Suppressor macrophage treated with lipopolysaccharide for 1 hour (primary cell): ENCODE measurements at regions not wholly inside any gene's neighbourhood (a gene's known extent, or its start where the extent isn't known, plus 50 kb on each side); places are given as distances from the start of the nearest gene placed in this dataset.

ENCODE experiments used
- DNase-seq, 3 donors: peaks; one replicate each; pipeline ENCODE4 v3.0.0-alpha.2; 2020 to 2022

- DNase-seq, result no peak
Measured at GRCh38 chr1:50292276-50292675, 131.0 kb downstream of the DMRTA2 start.

GRCh38 chr1:50289495-50289894, 133.7 kb downstream of the DMRTA2 start:
- no peak for DNase-seq

- no peak for DNase-seq
Measured at GRCh38 chr1:50285994-50286393, 137.2 kb downstream of the DMRTA2 start.

GRCh38 chr1:50279622-50280330, 143.5 kb downstream of the DMRTA2 start:
- peak in 2 of 3 donors; percentile 21 to 41 for DNase-seq

- no peak for DNase-seq
Measured at GRCh38 chr1:50278961-50279360, 144.3 kb downstream of the DMRTA2 start.

GRCh38 chr1:50278410-50278809, 144.8 kb downstream of the DMRTA2 start:
- DNase-seq, result no peak

GRCh38 chr1:50275566-50275965, 147.7 kb downstream of the DMRTA2 start:
- no peak for DNase-seq

- no peak for DNase-seq
Measured at GRCh38 chr1:50272912-50273311, 150.3 kb downstream of the DMRTA2 start.

- DNase-seq, result peak; percentile 53 to 73 (median 61)
Measured at GRCh38 chr1:50271968-50272578, 151.2 kb downstream of the DMRTA2 start.

GRCh38 chr1:50271337-50271736, 151.9 kb downstream of the DMRTA2 start:
- DNase-seq, result no peak

GRCh38 chr1:50270926-50271325, 152.3 kb downstream of the DMRTA2 start:
- DNase-seq, result no peak

- peak in 2 of 3 donors; percentile 19 to 37 for DNase-seq
Measured at GRCh38 chr1:50268049-50268448, 155.2 kb downstream of the DMRTA2 start.

GRCh38 chr1:50266509-50266908, 156.7 kb downstream of the DMRTA2 start:
- DNase-seq, result peak; percentile 44 to 74 (median 54)

- DNase-seq, result peak; percentile 66 to 73 (median 68)
Measured at GRCh38 chr1:50265790-50266314, 157.1 kb downstream of the ELAVL4 start.

- peak; percentile 16 to 27 (median 19) for DNase-seq
Measured at GRCh38 chr1:50264590-50264989, 155.9 kb downstream of the ELAVL4 start.

- DNase-seq, result peak in 1 of 3 donors; percentile 14
Measured at GRCh38 chr1:50262436-50262835, 153.7 kb downstream of the ELAVL4 start.

- no peak for DNase-seq
Measured at GRCh38 chr1:50261951-50262350, 153.2 kb downstream of the ELAVL4 start.

GRCh38 chr1:50257940-50258685, 149.4 kb downstream of the ELAVL4 start:
- no peak for DNase-seq

- no peak for DNase-seq
Measured at GRCh38 chr1:50257029-50257428, 148.3 kb downstream of the ELAVL4 start.
